ENCODE measurements at regions not wholly inside any gene's neighbourhood (a gene's known extent, or its start where the extent isn't known, plus 50 kb on each side); places are given as distances from the start of the nearest gene placed in this dataset.

- TF ChIP-seq, protein P1, sequence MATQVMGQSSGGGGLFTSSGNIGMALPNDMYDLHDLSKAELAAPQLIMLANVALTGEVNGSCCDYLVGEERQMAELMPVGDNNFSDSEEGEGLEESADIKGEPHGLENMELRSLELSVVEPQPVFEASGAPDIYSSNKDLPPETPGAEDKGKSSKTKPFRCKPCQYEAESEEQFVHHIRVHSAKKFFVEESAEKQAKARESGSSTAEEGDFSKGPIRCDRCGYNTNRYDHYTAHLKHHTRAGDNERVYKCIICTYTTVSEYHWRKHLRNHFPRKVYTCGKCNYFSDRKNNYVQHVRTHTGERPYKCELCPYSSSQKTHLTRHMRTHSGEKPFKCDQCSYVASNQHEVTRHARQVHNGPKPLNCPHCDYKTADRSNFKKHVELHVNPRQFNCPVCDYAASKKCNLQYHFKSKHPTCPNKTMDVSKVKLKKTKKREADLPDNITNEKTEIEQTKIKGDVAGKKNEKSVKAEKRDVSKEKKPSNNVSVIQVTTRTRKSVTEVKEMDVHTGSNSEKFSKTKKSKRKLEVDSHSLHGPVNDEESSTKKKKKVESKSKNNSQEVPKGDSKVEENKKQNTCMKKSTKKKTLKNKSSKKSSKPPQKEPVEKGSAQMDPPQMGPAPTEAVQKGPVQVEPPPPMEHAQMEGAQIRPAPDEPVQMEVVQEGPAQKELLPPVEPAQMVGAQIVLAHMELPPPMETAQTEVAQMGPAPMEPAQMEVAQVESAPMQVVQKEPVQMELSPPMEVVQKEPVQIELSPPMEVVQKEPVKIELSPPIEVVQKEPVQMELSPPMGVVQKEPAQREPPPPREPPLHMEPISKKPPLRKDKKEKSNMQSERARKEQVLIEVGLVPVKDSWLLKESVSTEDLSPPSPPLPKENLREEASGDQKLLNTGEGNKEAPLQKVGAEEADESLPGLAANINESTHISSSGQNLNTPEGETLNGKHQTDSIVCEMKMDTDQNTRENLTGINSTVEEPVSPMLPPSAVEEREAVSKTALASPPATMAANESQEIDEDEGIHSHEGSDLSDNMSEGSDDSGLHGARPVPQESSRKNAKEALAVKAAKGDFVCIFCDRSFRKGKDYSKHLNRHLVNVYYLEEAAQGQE (IDR thresholded peaks at IDR 0.05; ENCODE audit: low read depth) = no peak
- TF ChIP-seq EGR1 (IDR thresholded peaks at IDR 0.05) = no peak
- TF ChIP-seq CEBPB (IDR thresholded peaks at IDR 0.05) = no peak
- no peak for TF ChIP-seq YY1 (IDR thresholded peaks at IDR 0.05; ENCODE audit: low read depth)
- no peak for TF ChIP-seq FOXM1 (IDR thresholded peaks at IDR 0.05; ENCODE audit: borderline replicate concordance, low read depth)
- no peak for TF ChIP-seq TAF1 (IDR thresholded peaks at IDR 0.05; ENCODE audit: low read depth)
- no peak for TF ChIP-seq MAX (IDR thresholded peaks at IDR 0.05)
- no peak for TF ChIP-seq USF1 (IDR thresholded peaks at IDR 0.05)
- no peak for TF ChIP-seq ZBTB7A (IDR thresholded peaks at IDR 0.05; ENCODE audit: low read depth)
- no peak for TF ChIP-seq EP300 (IDR thresholded peaks at IDR 0.05; ENCODE audit: borderline replicate concordance)
- no peak for TF ChIP-seq TEAD4 (IDR thresholded peaks at IDR 0.05)
- TF ChIP-seq RAD21 (IDR thresholded peaks at IDR 0.05; ENCODE audit: low read depth) = no peak
Measured at GRCh38 chr11:116084511-116084910, 580.3 kb upstream of the CADM1 start.

All from Ishikawa (cell line).